GM20431 (cell line): ENCODE measurements at regions not wholly inside any gene's neighbourhood (a gene's known extent, or its start where the extent isn't known, plus 50 kb on each side); places are given as distances from the start of the nearest gene placed in this dataset.
"Not testable (repeated sequence)": the region's sequence is repeated elsewhere in the genome, so short reads cannot be mapped to it uniquely, and the experiment has no call there.

Experiments used
- in situ Hi-C: fragments of 300-500 bp; cut with MseI, MboI; formaldehyde crosslinking; loops from one replicate; pipeline ENCODE4 v1.15.0; 2020; ENCODE audit warnings: low sequenced_read_pairs; ENCODE audit not compliant: unreplicated experiment

DNA sequence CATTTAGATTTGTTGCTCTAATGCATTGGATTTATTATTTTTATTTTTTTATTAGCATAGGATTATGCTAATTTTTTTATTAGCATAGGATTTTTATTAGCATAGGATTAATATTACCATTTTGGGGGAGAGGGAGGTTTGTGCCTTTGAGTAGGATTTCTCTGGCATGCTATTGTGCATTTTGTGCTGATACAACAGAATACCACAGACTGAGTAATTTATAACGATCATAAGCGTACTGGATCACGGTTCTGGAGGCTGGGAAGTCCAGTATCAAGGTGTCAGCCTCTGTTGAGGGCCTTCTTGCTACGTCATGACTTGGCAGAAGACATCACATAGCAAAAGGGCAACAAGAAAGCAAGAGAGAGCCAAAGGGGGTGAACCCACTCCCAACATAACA is 187.5 kb downstream of the XPNPEP1 start:
- in situ Hi-C loops: no loop called here

- in situ Hi-C loops: no loop called here
Observed at GRCh38 chr10:109732254-109732965, 190.9 kb downstream of the XPNPEP1 start.

DNA sequence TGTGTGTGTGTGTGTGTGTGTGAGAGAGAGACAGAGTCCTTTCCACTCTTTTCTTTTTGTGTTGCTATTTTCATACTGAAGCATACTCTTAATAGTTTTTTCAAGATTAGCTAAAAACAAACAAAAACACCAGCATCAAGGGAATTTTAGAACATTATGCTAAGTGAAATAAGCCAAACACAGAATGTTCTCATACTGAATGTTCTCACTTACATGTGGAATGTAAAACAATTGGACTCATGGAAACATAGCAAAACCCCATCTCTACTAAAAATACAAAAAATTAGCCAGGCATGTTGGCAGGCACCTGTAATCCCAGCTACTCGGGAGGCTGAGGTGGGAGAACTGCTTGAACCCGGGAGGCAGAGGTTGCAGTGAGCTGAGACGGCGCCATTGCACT is 193.4 kb downstream of the XPNPEP1 start:
- in situ Hi-C loops: not testable (repeated sequence)

DNA sequence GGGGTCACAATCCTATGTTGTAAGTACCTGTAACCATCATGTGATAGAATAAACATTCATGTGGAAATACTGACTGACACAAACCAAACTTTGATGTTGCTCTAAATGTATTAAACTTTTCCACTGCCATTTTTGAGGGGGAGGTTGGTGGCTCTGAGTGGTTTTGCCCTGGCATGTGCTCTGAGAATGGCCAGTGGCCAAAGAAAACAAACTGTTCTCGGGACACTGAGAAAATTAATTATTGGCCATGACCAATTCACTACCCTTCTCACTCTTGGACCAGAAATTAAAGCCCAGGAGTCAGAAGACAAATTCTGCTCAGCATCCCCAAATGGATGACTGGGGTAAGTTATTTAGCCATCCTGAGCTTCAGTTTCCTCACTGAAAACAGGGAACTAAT is 195.9 kb downstream of the XPNPEP1 start:
- in situ Hi-C loops: no loop called here

DNA sequence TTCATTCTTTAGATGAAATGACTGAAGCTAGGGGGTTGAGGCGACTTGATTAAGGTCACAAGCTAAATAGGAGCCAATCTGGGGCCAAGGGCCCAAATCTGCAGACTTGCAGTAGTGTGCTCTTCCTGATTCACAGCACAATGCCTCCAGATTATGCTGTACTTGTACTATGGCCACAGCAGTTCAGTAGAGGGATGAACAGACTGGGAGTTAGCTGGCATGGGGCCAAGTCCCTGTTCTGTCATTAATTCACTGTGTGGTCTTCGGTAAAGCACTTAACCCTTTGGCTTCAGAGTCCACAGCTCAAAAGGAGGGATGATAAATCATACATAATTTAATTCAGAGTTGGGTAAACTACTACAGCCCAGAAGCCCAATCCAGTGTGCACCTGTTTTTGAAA is 196.8 kb downstream of the XPNPEP1 start:
- in situ Hi-C loops: no loop called here

DNA sequence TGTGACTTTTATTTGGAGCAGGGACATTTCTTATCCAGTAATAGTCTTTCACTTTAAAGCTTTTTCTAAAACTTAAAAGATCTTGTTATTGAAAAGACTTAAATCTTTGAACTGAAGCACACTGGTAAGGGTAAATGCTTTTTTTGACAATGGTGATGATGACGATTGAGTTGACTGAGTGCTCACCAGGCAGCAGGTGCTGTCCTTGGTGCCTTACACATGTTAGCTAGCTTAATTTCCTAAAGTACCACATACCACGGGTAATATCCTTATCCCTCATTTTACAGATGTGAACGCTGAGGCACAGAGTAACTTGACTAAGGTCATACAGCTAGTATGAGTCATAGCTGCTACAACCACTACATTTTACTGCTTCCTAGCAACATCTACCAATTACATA is 200.0 kb downstream of the XPNPEP1 start:
- in situ Hi-C loops: no loop called here

- in situ Hi-C loops: no loop called here
Observed at GRCh38 chr10:109721453-109722064, 201.8 kb downstream of the XPNPEP1 start.

GRCh38 chr10:109706026-109706560 is 217.2 kb downstream of the XPNPEP1 start:
- in situ Hi-C loops: no loop called here

DNA sequence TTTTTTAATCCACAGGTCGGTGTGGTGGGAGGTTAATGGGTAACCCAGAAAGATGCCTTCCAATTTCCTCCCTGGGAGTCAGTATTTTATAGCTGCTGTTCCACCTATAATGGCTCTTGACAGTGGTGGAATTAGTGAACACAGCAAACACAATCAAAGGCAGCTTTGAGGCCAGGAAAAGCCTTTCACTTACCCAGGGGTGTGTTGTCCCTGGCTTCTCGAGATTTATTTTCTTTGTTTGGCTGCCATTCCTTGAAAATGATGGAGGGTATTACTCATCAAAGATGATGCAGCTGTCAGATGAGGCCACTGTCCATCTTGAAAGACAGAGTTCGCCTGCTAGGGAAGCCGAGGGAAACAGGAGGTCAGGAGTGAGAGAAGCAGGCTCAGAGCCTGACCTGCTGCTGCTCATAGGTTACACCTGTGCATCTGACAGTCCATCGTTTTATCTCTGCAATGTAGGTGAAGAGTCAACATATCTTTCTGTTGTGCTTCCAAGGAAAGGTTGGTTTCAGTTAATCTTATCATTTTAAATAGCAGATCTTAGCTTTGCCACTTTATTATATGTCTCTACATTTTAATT is 221.6 kb downstream of the XPNPEP1 start:
- in situ Hi-C loops: no loop called here

- in situ Hi-C loops: no loop called here
Observed at GRCh38 chr10:109698882-109699664, 224.2 kb downstream of the XPNPEP1 start.

- in situ Hi-C loops: no loop called here
Observed at GRCh38 chr10:109698086-109698485, 225.2 kb downstream of the XPNPEP1 start.

- in situ Hi-C loops: no loop called here
Observed at GRCh38 chr10:109696981-109697775, 226.1 kb downstream of the XPNPEP1 start.

GRCh38 chr10:109696462-109696861 is 226.8 kb downstream of the XPNPEP1 start:
- in situ Hi-C loops: no loop called here

- in situ Hi-C loops: no loop called here
Observed at GRCh38 chr10:109695988-109696387, 227.3 kb downstream of the XPNPEP1 start.

GRCh38 chr10:109689785-109690184 is 233.5 kb downstream of the XPNPEP1 start:
- in situ Hi-C loops: no loop called here

- in situ Hi-C loops: no loop called here
Observed at GRCh38 chr10:109679478-109679877, 243.8 kb downstream of the XPNPEP1 start.

GRCh38 chr10:109678857-109679256 is 244.5 kb downstream of the XPNPEP1 start:
- in situ Hi-C loops: no loop called here

- in situ Hi-C loops: no loop called here
Observed at GRCh38 chr10:109676703-109677102, 246.6 kb downstream of the XPNPEP1 start.

GRCh38 chr10:109668703-109669102 is 254.6 kb downstream of the XPNPEP1 start:
- in situ Hi-C loops: no loop called here

DNA sequence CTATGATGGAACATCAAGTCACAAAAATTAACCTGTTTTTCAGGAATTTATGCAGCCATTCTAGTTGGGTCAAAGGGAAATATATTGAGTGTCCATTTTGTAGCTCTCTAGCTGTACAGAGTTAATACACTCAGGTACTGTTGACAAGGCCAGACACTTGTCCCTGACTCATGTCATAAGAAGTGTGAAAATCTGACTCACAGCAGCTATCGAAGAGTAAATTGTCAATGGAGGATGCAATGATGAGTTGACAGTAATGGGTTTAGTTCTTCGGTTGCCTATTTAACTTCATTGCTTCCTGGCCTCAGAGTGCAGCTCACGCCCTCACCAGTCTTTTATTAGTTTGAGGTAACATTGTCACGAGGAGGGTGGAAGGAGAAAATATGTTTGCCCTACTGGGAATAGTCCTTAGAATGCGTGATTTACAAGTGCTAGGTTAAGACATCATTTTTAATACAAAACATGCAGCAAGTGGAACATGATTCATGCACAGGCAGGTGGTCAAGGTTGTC is 255.1 kb downstream of the XPNPEP1 start:
- in situ Hi-C loops: no loop called here
